HG03342 (cell line): ENCODE measurements at regions not wholly inside any gene's neighbourhood (a gene's known extent, or its start where the extent isn't known, plus 50 kb on each side); places are given as distances from the start of the nearest gene placed in this dataset.
A peak's percentile ranks its signal among the peaks of the same experiment; 100 is the strongest.
"Not testable (repeated sequence)": the region's sequence is repeated elsewhere in the genome, so short reads cannot be mapped to it uniquely, and the experiment has no call there.

Experiments used
- ATAC-seq: cut with Tn5 transposase; IDR thresholded peaks from one replicate; pipeline ENCODE4 v1.9.1; 2021; ENCODE audit warnings: mild to moderate bottlenecking, moderate library complexity; ENCODE audit not compliant: unreplicated experiment

GRCh38 chr10:31186225-31187000 lies 132.6 kb upstream of the ZEB1 start:
- no peak for ATAC-seq

GRCh38 chr10:31187182-31187581 lies 131.8 kb upstream of the ZEB1 start:
- ATAC-seq, result no peak

GRCh38 chr10:31187607-31188210 lies 131.3 kb upstream of the ZEB1 start:
- ATAC-seq, result no peak

- ATAC-seq, result no peak
Observed at GRCh38 chr10:31188792-31189406, 130.1 kb upstream of the ZEB1 start.

GRCh38 chr10:31190488-31190887 lies 128.5 kb upstream of the ZEB1 start:
- no peak for ATAC-seq

GRCh38 chr10:31192475-31192874 lies 126.5 kb upstream of the ZEB1 start:
- ATAC-seq, result no peak

GRCh38 chr10:31194986-31195385 lies 124.0 kb upstream of the ZEB1 start:
- ATAC-seq, result no peak

GRCh38 chr10:31197886-31198285 lies 121.1 kb upstream of the ZEB1 start:
- ATAC-seq, result no peak

- no peak for ATAC-seq
Observed at GRCh38 chr10:31204090-31204489, 114.9 kb upstream of the ZEB1 start.

GRCh38 chr10:31207636-31208035 lies 111.4 kb upstream of the ZEB1 start:
- no peak for ATAC-seq

GRCh38 chr10:31209478-31209877 lies 109.5 kb upstream of the ZEB1 start:
- ATAC-seq, result no peak

- ATAC-seq, result no peak
Observed at GRCh38 chr10:31210190-31210589, 108.8 kb upstream of the ZEB1 start.

GRCh38 chr10:31213959-31214358 lies 105.1 kb upstream of the ZEB1 start:
- ATAC-seq, result no peak

GRCh38 chr10:31215052-31215451 lies 104.0 kb upstream of the ZEB1 start:
- no peak for ATAC-seq

- no peak for ATAC-seq
Observed at GRCh38 chr10:31219306-31219705, 99.7 kb upstream of the ZEB1 start.

- ATAC-seq, result not testable (repeated sequence)
Observed at GRCh38 chr10:31228780-31229179, 90.2 kb upstream of the ZEB1 start.

GRCh38 chr10:31239961-31240360 lies 79.1 kb upstream of the ZEB1 start:
- no peak for ATAC-seq

- ATAC-seq, result peak; percentile 81
Observed at GRCh38 chr10:31242902-31243301, 76.1 kb upstream of the ZEB1 start.

- not testable (repeated sequence) for ATAC-seq
Observed at GRCh38 chr10:31251118-31251517, 67.9 kb upstream of the ZEB1 start.

- no peak for ATAC-seq
Observed at GRCh38 chr10:31253237-31253636, 65.8 kb upstream of the ZEB1 start.

GRCh38 chr10:31261511-31262311 lies 57.3 kb upstream of the ZEB1 start:
- ATAC-seq, result no peak
